ENCODE measurements at regions not wholly inside any gene's neighbourhood (a gene's known extent, or its start where the extent isn't known, plus 50 kb on each side); places are given as distances from the start of the nearest gene placed in this dataset.

DNA sequence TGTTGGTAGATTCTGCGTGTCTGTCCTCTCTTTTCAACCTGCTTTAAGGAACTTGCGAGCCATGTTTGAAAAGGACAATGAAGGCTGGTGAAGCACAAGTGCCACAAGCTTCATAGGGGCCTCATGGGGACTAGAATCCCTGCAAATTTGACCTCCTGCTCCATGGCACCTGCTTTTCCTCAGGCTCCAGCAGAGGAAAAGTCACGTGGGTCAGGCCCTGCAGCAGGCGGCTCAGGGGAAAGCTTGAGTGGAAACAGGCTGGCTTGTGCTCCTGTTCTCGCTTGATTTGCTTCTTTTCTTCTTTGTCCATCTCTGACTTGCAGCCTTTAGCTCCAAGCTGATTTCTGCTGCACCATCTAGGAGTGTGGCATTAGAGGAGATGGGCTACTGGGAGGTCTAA is 187.6 kb upstream of the MAST4 start:
- H3K4me1 ChIP-seq, result no peaks in the 10 kb centered on the region
- H3K9me3 ChIP-seq, result peaks cover 0 to 12% (median 0%) of the 10 kb centered on the region in 4 donors
- WGBS, 5 donors, result 58 to 91% (median 86%) methylated on average over 5 of the region's 5 CpGs

DNA sequence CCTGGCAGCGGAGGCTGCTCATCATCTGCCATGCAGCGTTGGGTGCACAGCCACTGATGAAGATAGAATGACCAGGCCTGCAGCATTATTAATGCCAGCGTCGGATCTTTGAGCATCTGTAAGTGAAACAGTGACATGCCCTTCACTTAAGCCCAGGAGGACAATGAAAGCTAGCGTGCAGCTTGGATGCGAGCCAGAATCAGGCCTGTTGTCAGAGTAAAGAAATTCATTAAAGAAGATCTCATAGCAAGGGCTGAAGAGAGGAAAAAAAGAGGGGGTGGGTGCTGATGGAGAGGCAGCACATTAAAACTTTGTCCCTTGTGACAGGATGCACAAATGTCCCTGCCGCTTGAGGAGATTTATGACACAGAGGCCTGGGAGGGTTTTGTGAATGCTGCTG is 186.1 kb upstream of the MAST4 start:
- no peaks in the 10 kb centered on the region for H3K4me1 ChIP-seq
- WGBS, 5 donors, result 71 to 80% (median 78%) methylated on average over 7 of the region's 7 CpGs
- intact Hi-C loops (cut with DNase I; ENCODE audit: low total_unique reads), result no loop called here
- H3K9me3 ChIP-seq, result peaks cover 0 to 6% (median 0%) of the 10 kb centered on the region in 4 donors
- H3K4me3 ChIP-seq, result no peak overlapping the region
- H3K27ac ChIP-seq, result no peak overlapping the region
- TF ChIP-seq EP300 (IDR thresholded peaks at IDR 0.05) (no peak), POLR2A (IDR thresholded peaks at IDR 0.05) (no peak), POLR2AphosphoS5 (IDR thresholded peaks at IDR 0.05) (no peak)
- TF ChIP-seq, protein P1, sequence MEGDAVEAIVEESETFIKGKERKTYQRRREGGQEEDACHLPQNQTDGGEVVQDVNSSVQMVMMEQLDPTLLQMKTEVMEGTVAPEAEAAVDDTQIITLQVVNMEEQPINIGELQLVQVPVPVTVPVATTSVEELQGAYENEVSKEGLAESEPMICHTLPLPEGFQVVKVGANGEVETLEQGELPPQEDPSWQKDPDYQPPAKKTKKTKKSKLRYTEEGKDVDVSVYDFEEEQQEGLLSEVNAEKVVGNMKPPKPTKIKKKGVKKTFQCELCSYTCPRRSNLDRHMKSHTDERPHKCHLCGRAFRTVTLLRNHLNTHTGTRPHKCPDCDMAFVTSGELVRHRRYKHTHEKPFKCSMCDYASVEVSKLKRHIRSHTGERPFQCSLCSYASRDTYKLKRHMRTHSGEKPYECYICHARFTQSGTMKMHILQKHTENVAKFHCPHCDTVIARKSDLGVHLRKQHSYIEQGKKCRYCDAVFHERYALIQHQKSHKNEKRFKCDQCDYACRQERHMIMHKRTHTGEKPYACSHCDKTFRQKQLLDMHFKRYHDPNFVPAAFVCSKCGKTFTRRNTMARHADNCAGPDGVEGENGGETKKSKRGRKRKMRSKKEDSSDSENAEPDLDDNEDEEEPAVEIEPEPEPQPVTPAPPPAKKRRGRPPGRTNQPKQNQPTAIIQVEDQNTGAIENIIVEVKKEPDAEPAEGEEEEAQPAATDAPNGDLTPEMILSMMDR (IDR thresholded peaks at IDR 0.05), result no peak
- peak in 1 of 2 donors; percentile 20 for DNase-seq
- H3K27me3 ChIP-seq, result no peaks in the 10 kb centered on the region
- H3K36me3 ChIP-seq, result no peaks in the 10 kb centered on the region

More for the DNA sequence above, 187.6 kb upstream of the MAST4 start:
- H3K27ac ChIP-seq, result no peak overlapping the region
- no peak overlapping the region for H3K4me3 ChIP-seq
- TF ChIP-seq, protein P1 (IDR thresholded peaks at IDR 0.05), result no peak
- no peak for TF ChIP-seq POLR2AphosphoS5 (IDR thresholded peaks at IDR 0.05)
- no peak for TF ChIP-seq EP300 (IDR thresholded peaks at IDR 0.05)
- TF ChIP-seq POLR2A (IDR thresholded peaks at IDR 0.05), result no peak
- H3K36me3 ChIP-seq, result no peaks in the 10 kb centered on the region
- no peak for DNase-seq
- intact Hi-C loops (cut with DNase I; ENCODE audit: low total_unique reads), result no loop called here
- H3K27me3 ChIP-seq, result no peaks in the 10 kb centered on the region

DNA sequence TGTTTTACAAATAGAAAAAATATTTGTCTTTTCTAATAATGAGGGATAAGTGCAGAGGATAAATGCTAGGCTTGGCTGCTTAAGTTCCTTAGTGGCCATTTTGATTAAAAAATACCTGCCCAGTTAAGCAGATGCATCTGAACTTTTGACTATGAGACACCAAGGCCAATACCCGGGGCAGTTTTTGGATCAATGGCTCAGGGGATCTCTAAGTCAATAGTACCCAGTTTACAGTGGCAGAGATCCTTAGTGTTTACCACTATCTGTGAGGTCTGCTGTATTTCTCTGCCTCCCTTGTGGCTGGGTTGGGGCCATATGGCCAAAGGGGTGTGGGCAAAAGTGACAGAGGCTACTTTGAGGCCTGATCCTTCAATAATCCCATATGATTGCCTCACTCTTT is 184.5 kb upstream of the MAST4 start:
- Histone ChIP-seq H3K27me3 (no peaks in the 10 kb centered on the region), H3K27ac (no peak overlapping the region), H3K4me3 (no peak overlapping the region), H3K36me3 (no peaks in the 10 kb centered on the region), H3K4me1 (no peaks in the 10 kb centered on the region), H3K9me3 (no peaks in the 10 kb centered on the region)
- intact Hi-C loops (cut with DNase I; ENCODE audit: low total_unique reads), result no loop called here
- no peak for DNase-seq
- TF ChIP-seq EP300 (IDR thresholded peaks at IDR 0.05) (no peak), POLR2AphosphoS5 (IDR thresholded peaks at IDR 0.05) (no peak)
- TF ChIP-seq, protein P1 (IDR thresholded peaks at IDR 0.05), result no peak
- 71 to 86% (median 81%) methylated on average over 1 of the region's 1 CpG for WGBS, 5 donors

DNA sequence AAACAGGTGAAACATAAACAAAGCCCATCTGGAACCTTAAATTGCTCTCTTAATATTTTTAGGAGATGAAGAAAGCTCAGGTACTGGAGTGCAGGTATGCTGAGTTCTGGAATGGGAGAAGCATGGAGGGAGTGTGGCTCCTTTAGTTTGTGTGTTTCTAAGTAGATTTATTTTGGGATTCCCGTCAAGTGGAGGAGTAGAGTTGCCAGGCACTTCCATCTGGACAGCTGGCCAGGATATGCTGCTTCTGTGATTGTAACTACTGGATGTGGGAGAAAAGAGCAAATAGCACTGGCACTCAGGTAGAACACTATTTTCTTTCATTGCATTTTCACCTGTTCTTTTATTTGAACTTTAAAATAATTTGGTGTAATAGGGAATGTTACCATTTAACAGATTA is 182.3 kb upstream of the MAST4 start:
- TF ChIP-seq EP300 (IDR thresholded peaks at IDR 0.05) (no peak), POLR2A (IDR thresholded peaks at IDR 0.05) (no peak), POLR2AphosphoS5 (IDR thresholded peaks at IDR 0.05) (no peak)
- TF ChIP-seq, protein P1 (IDR thresholded peaks at IDR 0.05), result no peak
- H3K27ac ChIP-seq, result no peak overlapping the region
- no peaks in the 10 kb centered on the region for H3K9me3 ChIP-seq
- DNase-seq, result no peak
- WGBS, 5 donors, result 69 to 85% (median 79%) methylated on average over 1 of the region's 1 CpG
- intact Hi-C loops (cut with DNase I; ENCODE audit: low total_unique reads), result no loop called here
- no peaks in the 10 kb centered on the region for H3K27me3 ChIP-seq
- no peaks in the 10 kb centered on the region for H3K4me1 ChIP-seq
- no peaks in the 10 kb centered on the region for H3K36me3 ChIP-seq
- H3K4me3 ChIP-seq, result no peak overlapping the region

Data from stomach (tissue), 8 donors.